Astrocyte (in vitro differentiated cells and primary cell): ENCODE measurements at regions not wholly inside any gene's neighbourhood (a gene's known extent, or its start where the extent isn't known, plus 50 kb on each side); places are given as distances from the start of the nearest gene placed in this dataset.
A peak's percentile ranks its signal among the peaks of the same experiment; 100 is the strongest.

Source experiments
- DNase-seq: peaks from one replicate; pipeline ENCODE4 v3.0.0-alpha.2; 2010; ENCODE audit warnings: low read depth
- FAIRE-seq: peaks from 2 replicates; lab custom pipeline; 2011; peaks lifted over from hg19 to GRCh38; lab: Jason Lieb, UNC
- H2AFZ ChIP-seq: 2 replicates; pipeline ENCODE4 v1.6.0; 2012; ENCODE audit warnings: low read depth, low read length, inconsistent platforms
- H3K27ac ChIP-seq: 2 replicates; pipeline ENCODE4 v1.5.1; 2011; ENCODE audit warnings: low read depth, low read length, inconsistent platforms
- H3K27me3 ChIP-seq: 2 replicates; pipeline ENCODE4 v1.6.0; 2011; ENCODE audit warnings: low read length, inconsistent platforms; ENCODE audit not compliant: insufficient read depth
- H3K36me3 ChIP-seq: 2 replicates; pipeline ENCODE4 v1.5.1; 2011; ENCODE audit warnings: low read length, inconsistent platforms; ENCODE audit not compliant: insufficient read depth
- H3K4me1 ChIP-seq: 2 replicates; pipeline ENCODE4 v1.5.1; 2011; ENCODE audit warnings: low read length, inconsistent platforms; ENCODE audit not compliant: insufficient read depth
- H3K4me2 ChIP-seq: 2 replicates; pipeline ENCODE4 v1.6.0; 2012; ENCODE audit warnings: low read length, inconsistent platforms
- H3K4me3 ChIP-seq: 2 replicates; pipeline ENCODE4 v1.5.1; 2011; ENCODE audit warnings: low read depth, mild to moderate bottlenecking, low read length, inconsistent platforms; ENCODE audit not compliant: insufficient read depth
- H3K79me2 ChIP-seq: 2 replicates; pipeline ENCODE4 v1.6.0; 2012; ENCODE audit warnings: mild to moderate bottlenecking, low read length, inconsistent platforms; ENCODE audit not compliant: insufficient read depth
- H3K9ac ChIP-seq: 2 replicates; pipeline ENCODE4 v1.6.0; 2012; ENCODE audit warnings: mild to moderate bottlenecking, low read length, inconsistent platforms
- H3K9me3 ChIP-seq: 2 replicates; pipeline ENCODE4 v1.5.1; 2012; ENCODE audit warnings: low read depth, mild to moderate bottlenecking, low read length, inconsistent platforms; ENCODE audit not compliant: insufficient read depth
- H4K20me1 ChIP-seq: 2 replicates; pipeline ENCODE4 v1.6.0; 2012; ENCODE audit warnings: low read length, inconsistent platforms; ENCODE audit not compliant: insufficient read depth
- H3K27ac Mint-ChIP-seq: one replicate; pipeline ENCODE4 v1.8.0; 2021; ENCODE audit warnings: mild to moderate bottlenecking, mixed read lengths; ENCODE audit not compliant: unreplicated experiment
- H3K27me3 Mint-ChIP-seq: one replicate; pipeline ENCODE4 v1.8.0; 2021; ENCODE audit warnings: low read depth, mixed read lengths; ENCODE audit not compliant: unreplicated experiment
- H3K36me3 Mint-ChIP-seq: one replicate; pipeline ENCODE4 v1.8.0; 2021; ENCODE audit warnings: low read depth, mixed read lengths; ENCODE audit not compliant: unreplicated experiment
- H3K4me1 Mint-ChIP-seq: one replicate; pipeline ENCODE4 v1.8.0; 2021; ENCODE audit warnings: low read depth, mixed read lengths; ENCODE audit not compliant: unreplicated experiment
- H3K4me3 Mint-ChIP-seq: one replicate; pipeline ENCODE4 v1.8.0; 2021; ENCODE audit warnings: mild to moderate bottlenecking, moderate library complexity, mixed read lengths; ENCODE audit not compliant: unreplicated experiment
- H3K9me3 Mint-ChIP-seq: one replicate; pipeline ENCODE4 v1.8.0; 2021; ENCODE audit warnings: mild to moderate bottlenecking, mixed read lengths; ENCODE audit not compliant: unreplicated experiment
- CTCF ChIP-seq: IDR thresholded peaks from 2 replicates; pipeline ENCODE4 v1.5.1; 2011; ENCODE audit warnings: low read depth, mild to moderate bottlenecking, inconsistent platforms, low read length, moderate library complexity; ENCODE audit not compliant: insufficient read depth
- EZH2 ChIP-seq: IDR thresholded peaks from 2 replicates; pipeline ENCODE4 v1.6.1; 2012; ENCODE audit warnings: mild to moderate bottlenecking, low read length, inconsistent platforms; ENCODE audit not compliant: insufficient read depth

- Mint-ChIP-seq H3K4me1 (peaks cover 11% of the 10 kb centered on the region), H3K36me3 (no peaks in the 10 kb centered on the region), H3K27ac (no peak overlapping the region), H3K27me3 (no peaks in the 10 kb centered on the region), H3K9me3 (peaks cover 3% of the 10 kb centered on the region), H3K4me3 (no peak overlapping the region)
- Histone ChIP-seq H3K4me1 (peaks cover 3% of the 10 kb centered on the region), H3K79me2 (no peaks in the 10 kb centered on the region), H3K4me2 (no peak overlapping the region), H3K27ac (no peak overlapping the region), H2AFZ (no peak overlapping the region), H3K9me3 (no peaks in the 10 kb centered on the region), H3K4me3 (no peak overlapping the region), H3K36me3 (no peaks in the 10 kb centered on the region), H3K9ac (no peak overlapping the region), H4K20me1 (no peaks in the 10 kb centered on the region), H3K27me3 (no peaks in the 10 kb centered on the region)
- FAIRE-seq (no peak), DNase-seq (no peak)
- TF ChIP-seq EZH2, result no peak
- TF ChIP-seq CTCF, result no peak
Measured at GRCh38 chr3:153590051-153590450, 428.0 kb downstream of the RAP2B start.

GRCh38 chr3:153591561-153592245 lies 429.7 kb downstream of the RAP2B start:
- Mint-ChIP-seq H3K4me3 (no peak overlapping the region), H3K27me3 (no peaks in the 10 kb centered on the region), H3K36me3 (no peaks in the 10 kb centered on the region), H3K27ac (no peak overlapping the region), H3K9me3 (no peaks in the 10 kb centered on the region), H3K4me1 (peaks cover 14% of the 10 kb centered on the region)
- no peaks in the 10 kb centered on the region for H3K79me2 ChIP-seq
- TF ChIP-seq EZH2 (no peak), CTCF (no peak)
- no peak overlapping the region for H3K4me2 ChIP-seq
- H3K36me3 ChIP-seq, result no peaks in the 10 kb centered on the region
- H2AFZ ChIP-seq, result no peak overlapping the region
- H4K20me1 ChIP-seq, result no peaks in the 10 kb centered on the region
- H3K4me1 ChIP-seq, result peaks cover 3% of the 10 kb centered on the region
- no peaks in the 10 kb centered on the region for H3K27me3 ChIP-seq
- no peak overlapping the region for H3K27ac ChIP-seq
- H3K9me3 ChIP-seq, result no peaks in the 10 kb centered on the region
- peak; percentile 37 for FAIRE-seq
- H3K9ac ChIP-seq, result no peak overlapping the region
- no peak overlapping the region for H3K4me3 ChIP-seq
- peak; percentile 30 for DNase-seq

- Mint-ChIP-seq H3K36me3 (no peaks in the 10 kb centered on the region), H3K4me1 (peaks cover 23% of the 10 kb centered on the region), H3K27me3 (no peaks in the 10 kb centered on the region), H3K27ac (no peak overlapping the region), H3K4me3 (no peak overlapping the region), H3K9me3 (no peaks in the 10 kb centered on the region)
- DNase-seq (peak; percentile 25), FAIRE-seq (peak; percentile 29)
- peaks cover 15% of the 10 kb centered on the region for H3K4me1 ChIP-seq
- H3K4me2 ChIP-seq, result no peak overlapping the region
- no peak overlapping the region for H3K4me3 ChIP-seq
- no peaks in the 10 kb centered on the region for H4K20me1 ChIP-seq
- no peaks in the 10 kb centered on the region for H3K79me2 ChIP-seq
- H3K27me3 ChIP-seq, result peaks cover 5% of the 10 kb centered on the region
- H3K27ac ChIP-seq, result no peak overlapping the region
- TF ChIP-seq EZH2, result no peak
- peak; percentile 85 for TF ChIP-seq CTCF
- H2AFZ ChIP-seq, result no peak overlapping the region
- H3K9me3 ChIP-seq, result no peaks in the 10 kb centered on the region
- no peak overlapping the region for H3K9ac ChIP-seq
- H3K36me3 ChIP-seq, result no peaks in the 10 kb centered on the region
Measured at GRCh38 chr3:153595186-153595815, 433.3 kb downstream of the RAP2B start.
